ENCODE measurements at regions not wholly inside any gene's neighbourhood (a gene's known extent, or its start where the extent isn't known, plus 50 kb on each side); places are given as distances from the start of the nearest gene placed in this dataset.

DNA sequence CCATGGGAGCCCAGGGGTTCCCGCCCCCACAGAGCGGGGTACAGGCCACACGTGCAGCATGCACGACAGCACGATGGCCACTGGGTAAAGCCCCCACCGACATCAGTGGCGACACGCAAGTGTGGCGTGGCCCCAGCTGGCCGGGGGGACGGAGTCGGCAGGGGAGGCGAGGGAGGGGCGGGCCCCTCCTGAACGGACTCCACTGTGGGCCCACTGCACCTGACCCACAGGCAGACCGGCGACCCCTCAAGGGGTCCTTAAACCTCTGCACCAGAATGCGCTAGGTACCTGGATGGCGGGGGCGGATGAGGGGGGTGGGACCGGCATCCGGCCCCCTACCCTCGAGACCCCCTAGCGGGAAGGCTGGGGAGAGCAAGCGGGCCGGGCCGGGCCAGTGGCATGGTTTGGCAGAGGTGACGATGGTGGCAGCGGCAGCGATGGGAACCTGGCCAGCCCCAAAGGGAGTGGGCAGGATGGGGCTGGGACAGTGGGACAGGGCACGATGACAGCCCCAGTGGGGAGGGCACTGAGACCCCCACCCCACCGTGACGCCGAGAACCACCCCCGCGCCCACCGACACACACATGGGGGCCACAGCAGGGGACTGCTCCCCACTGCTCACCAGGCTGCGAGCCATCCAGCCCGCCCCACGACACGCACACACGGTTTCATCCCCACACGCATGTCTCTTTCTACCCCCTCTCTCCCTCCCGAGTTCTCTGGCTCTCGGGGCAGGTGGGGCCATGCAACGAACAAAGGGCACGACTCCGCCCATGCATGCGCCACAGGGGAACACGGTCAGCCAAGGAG is 91.9 kb upstream of the ANKRD30BL start:
- TF ChIP-seq, protein P1, sequence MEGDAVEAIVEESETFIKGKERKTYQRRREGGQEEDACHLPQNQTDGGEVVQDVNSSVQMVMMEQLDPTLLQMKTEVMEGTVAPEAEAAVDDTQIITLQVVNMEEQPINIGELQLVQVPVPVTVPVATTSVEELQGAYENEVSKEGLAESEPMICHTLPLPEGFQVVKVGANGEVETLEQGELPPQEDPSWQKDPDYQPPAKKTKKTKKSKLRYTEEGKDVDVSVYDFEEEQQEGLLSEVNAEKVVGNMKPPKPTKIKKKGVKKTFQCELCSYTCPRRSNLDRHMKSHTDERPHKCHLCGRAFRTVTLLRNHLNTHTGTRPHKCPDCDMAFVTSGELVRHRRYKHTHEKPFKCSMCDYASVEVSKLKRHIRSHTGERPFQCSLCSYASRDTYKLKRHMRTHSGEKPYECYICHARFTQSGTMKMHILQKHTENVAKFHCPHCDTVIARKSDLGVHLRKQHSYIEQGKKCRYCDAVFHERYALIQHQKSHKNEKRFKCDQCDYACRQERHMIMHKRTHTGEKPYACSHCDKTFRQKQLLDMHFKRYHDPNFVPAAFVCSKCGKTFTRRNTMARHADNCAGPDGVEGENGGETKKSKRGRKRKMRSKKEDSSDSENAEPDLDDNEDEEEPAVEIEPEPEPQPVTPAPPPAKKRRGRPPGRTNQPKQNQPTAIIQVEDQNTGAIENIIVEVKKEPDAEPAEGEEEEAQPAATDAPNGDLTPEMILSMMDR (IDR thresholded peaks at IDR 0.05) = no peak
- TF ChIP-seq, protein P2, sequence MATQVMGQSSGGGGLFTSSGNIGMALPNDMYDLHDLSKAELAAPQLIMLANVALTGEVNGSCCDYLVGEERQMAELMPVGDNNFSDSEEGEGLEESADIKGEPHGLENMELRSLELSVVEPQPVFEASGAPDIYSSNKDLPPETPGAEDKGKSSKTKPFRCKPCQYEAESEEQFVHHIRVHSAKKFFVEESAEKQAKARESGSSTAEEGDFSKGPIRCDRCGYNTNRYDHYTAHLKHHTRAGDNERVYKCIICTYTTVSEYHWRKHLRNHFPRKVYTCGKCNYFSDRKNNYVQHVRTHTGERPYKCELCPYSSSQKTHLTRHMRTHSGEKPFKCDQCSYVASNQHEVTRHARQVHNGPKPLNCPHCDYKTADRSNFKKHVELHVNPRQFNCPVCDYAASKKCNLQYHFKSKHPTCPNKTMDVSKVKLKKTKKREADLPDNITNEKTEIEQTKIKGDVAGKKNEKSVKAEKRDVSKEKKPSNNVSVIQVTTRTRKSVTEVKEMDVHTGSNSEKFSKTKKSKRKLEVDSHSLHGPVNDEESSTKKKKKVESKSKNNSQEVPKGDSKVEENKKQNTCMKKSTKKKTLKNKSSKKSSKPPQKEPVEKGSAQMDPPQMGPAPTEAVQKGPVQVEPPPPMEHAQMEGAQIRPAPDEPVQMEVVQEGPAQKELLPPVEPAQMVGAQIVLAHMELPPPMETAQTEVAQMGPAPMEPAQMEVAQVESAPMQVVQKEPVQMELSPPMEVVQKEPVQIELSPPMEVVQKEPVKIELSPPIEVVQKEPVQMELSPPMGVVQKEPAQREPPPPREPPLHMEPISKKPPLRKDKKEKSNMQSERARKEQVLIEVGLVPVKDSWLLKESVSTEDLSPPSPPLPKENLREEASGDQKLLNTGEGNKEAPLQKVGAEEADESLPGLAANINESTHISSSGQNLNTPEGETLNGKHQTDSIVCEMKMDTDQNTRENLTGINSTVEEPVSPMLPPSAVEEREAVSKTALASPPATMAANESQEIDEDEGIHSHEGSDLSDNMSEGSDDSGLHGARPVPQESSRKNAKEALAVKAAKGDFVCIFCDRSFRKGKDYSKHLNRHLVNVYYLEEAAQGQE (IDR thresholded peaks at IDR 0.05; ENCODE audit: low read depth, low read length) = no peak
- TF ChIP-seq FOXM1 (IDR thresholded peaks at IDR 0.05; ENCODE audit: low read depth) (no peak), ELF1 (IDR thresholded peaks at IDR 0.05) (no peak), SMC3 (IDR thresholded peaks at IDR 0.05; ENCODE audit: low read depth, low read length) (no peak), RAD21 (IDR thresholded peaks at IDR 0.05; ENCODE audit: low read length) (no peak), POLR2AphosphoS5 (IDR thresholded peaks at IDR 0.05; ENCODE audit: low read depth, low read length) (no peak), TAF1 (IDR thresholded peaks at IDR 0.05; ENCODE audit: borderline replicate concordance, low read depth, low read length) (no peak), NRF1 (IDR thresholded peaks at IDR 0.05; ENCODE audit: low read depth, low read length) (no peak), YY1 (IDR thresholded peaks at IDR 0.05; ENCODE audit: low read depth) (no peak), EP300 (IDR thresholded peaks at IDR 0.05; ENCODE audit: borderline replicate concordance in 1 of 2, low read depth in 1 of 2, low read length in 1 of 2) (no peak), RCOR1 (IDR thresholded peaks at IDR 0.05; ENCODE audit: low read length) (no peak), RFX5 (IDR thresholded peaks at IDR 0.05; ENCODE audit: low read length) (no peak)
- TF ChIP-seq, protein P3, sequence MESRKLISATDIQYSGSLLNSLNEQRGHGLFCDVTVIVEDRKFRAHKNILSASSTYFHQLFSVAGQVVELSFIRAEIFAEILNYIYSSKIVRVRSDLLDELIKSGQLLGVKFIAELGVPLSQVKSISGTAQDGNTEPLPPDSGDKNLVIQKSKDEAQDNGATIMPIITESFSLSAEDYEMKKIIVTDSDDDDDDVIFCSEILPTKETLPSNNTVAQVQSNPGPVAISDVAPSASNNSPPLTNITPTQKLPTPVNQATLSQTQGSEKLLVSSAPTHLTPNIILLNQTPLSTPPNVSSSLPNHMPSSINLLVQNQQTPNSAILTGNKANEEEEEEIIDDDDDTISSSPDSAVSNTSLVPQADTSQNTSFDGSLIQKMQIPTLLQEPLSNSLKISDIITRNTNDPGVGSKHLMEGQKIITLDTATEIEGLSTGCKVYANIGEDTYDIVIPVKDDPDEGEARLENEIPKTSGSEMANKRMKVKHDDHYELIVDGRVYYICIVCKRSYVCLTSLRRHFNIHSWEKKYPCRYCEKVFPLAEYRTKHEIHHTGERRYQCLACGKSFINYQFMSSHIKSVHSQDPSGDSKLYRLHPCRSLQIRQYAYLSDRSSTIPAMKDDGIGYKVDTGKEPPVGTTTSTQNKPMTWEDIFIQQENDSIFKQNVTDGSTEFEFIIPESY (IDR thresholded peaks at IDR 0.05; ENCODE audit: borderline replicate concordance, low read depth) = no peak
